ENCODE measurements at regions not wholly inside any gene's neighbourhood (a gene's known extent, or its start where the extent isn't known, plus 50 kb on each side); places are given as distances from the start of the nearest gene placed in this dataset.
"Not testable (repeated sequence)": the region's sequence is repeated elsewhere in the genome, so short reads cannot be mapped to it uniquely, and the experiment has no call there.

DNA sequence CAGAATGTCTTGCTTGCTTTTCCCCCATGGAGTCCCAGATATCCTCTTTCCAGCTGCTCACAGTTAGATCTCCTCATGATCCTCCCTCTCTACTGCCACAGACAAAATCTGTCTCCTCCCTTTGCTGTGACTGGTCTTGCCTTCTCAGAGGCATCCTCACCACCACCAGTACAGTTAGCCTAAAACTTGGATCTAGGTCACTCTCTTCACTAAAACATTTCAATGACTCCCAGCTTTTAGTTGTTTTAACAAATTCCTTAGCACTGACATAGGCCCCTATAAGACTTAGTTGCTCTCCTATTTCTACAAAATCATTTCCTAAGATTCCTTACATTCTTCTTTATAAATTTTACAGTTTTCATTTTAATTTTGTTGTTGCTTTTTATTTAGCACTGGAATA lies 734.2 kb upstream of the CHAC2 start:
- no peak overlapping the region for H3K4me3 ChIP-seq
- ChIA-PET CTCF (no interaction called here), POLR2A (no interaction called here)
- TF ChIP-seq NR3C1 (IDR thresholded peaks at IDR 0.05) (no peak), SMC3 (IDR thresholded peaks at IDR 0.05) (no peak), ZC3H11A (IDR thresholded peaks at IDR 0.05) (no peak), HDAC2 (IDR thresholded peaks at IDR 0.05) (no peak), RARB (CRISPR knock-in tag; IDR thresholded peaks at IDR 0.05) (no peak)
- peaks cover 14% of the 10 kb centered on the region; the same call in 1 of the 3 replicates for H3K4me1 ChIP-seq
- DNase-seq (ENCODE audit: low read depth in 1 of 2, low spot score in 1 of 2) (no peak), ATAC-seq (no peak), FAIRE-seq (no peak)
- H3K4me2 ChIP-seq, result no peak overlapping the region
- no peaks in the 10 kb centered on the region for H3K9me3 ChIP-seq
- H3K27ac ChIP-seq, result no peak overlapping the region

DNA sequence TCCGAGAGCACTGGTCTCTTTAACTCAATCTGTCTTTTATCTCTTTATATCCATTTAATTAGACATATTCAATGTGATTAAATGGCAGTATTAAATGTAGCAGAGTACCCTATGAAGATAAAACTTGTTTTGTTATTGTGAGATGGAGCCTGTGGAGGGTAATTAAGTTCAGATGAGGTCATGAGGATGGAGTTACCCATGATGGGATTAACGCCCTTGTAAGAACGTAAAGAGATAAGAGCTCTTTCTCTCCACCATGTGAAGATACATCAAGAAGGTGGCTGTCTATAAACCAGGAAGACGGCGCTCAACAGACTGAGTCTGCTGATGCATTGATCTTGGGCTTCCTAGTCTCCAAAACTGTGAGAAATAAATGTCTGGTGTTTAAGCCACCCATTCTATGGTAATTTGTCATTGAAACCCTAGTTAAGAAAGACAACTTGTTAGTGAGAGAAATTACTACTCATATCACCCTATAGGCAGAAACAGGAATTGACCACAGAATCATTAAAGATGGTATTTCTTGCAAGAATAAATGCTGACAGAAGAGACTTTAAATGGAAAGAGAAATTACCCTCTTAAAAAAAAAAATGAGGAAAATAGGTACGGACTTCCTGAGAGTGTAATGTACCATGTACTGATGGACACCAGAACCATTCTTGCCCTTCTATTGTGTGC lies 738.7 kb upstream of the CHAC2 start:
- Histone ChIP-seq H3K27ac (no peak overlapping the region), H3K4me2 (peak overlapping the region; percentile 8; the same call in 1 of the 3 replicates), H3K9me3 (no peaks in the 10 kb centered on the region), H3K4me1 (peaks cover 5% of the 10 kb centered on the region; the same call in 1 of the 3 replicates), H3K4me3 (no peak overlapping the region)
- ChIA-PET CTCF (no interaction called here), POLR2A (no interaction called here)
- 69% methylated on average over 6 of the region's 6 CpGs for WGBS (ENCODE audit: missing lambda C conversion rate)
- ATAC-seq, result no peak
- DNase-seq (ENCODE audit: low read depth in 1 of 2, low spot score in 1 of 2), result no peak
- TF ChIP-seq ZSCAN20 (CRISPR knock-in tag; IDR thresholded peaks at IDR 0.05) (no peak), RNF2 (IDR thresholded peaks at IDR 0.05; ENCODE audit: borderline replicate concordance, low read depth) (no peak), CBX8 (IDR thresholded peaks at IDR 0.05) (no peak), RARB (CRISPR knock-in tag; IDR thresholded peaks at IDR 0.05) (no peak), ZC3H11A (IDR thresholded peaks at IDR 0.05) (no peak), TP53 (CRISPR knock-in tag; IDR thresholded peaks at IDR 0.05) (no peak)
- TF ChIP-seq, protein P1, sequence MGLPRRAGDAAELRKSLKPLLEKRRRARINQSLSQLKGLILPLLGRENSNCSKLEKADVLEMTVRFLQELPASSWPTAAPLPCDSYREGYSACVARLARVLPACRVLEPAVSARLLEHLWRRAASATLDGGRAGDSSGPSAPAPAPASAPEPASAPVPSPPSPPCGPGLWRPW (IDR thresholded peaks at IDR 0.05), result no peak
- no peak for FAIRE-seq

DNA sequence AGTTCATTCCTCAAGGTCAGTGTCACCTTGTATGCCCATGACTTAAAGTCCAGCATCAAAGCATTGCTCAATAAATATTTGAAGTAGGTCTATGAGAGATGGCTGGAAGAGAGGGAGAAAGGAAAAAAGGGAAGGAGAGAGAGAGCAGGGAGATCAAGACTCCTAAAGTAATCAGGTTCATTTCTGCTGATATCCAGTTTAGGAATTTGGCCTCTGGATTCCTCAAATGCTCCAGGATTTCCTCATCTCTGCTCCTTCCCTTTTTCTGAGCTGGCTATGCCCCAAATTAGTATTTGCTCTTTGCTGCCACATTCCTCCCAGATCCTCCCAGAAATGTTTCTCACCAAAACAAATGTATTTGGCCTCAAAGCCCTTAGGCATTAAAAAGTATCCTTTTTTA lies 739.4 kb upstream of the CHAC2 start:
- Histone ChIP-seq H3K27ac (peak overlapping the region in 1 of 2 experiments; percentile 34; a peak in 2 of 6 replicates), H3K4me1 (peaks cover 5% of the 10 kb centered on the region; the same call in 1 of the 3 replicates), H3K9me3 (no peaks in the 10 kb centered on the region), H3K4me3 (no peak overlapping the region), H3K4me2 (peak overlapping the region; percentile 8; the same call in 1 of the 3 replicates)
- ATAC-seq (peak; percentile 39 to 64; a peak in 5 of 6 replicates), FAIRE-seq (peak; percentile 68), DNase-seq (ENCODE audit: low read depth in 1 of 2, low spot score in 1 of 2) (peak in 1 of 2 experiments; percentile 37)
- ChIA-PET POLR2A (no interaction called here), CTCF (no interaction called here)
- no peak for TF ChIP-seq MAZ (IDR thresholded peaks at IDR 0.05; ENCODE audit: borderline replicate concordance, low read depth, low read length)
- TF ChIP-seq CEBPB (IDR thresholded peaks at IDR 0.05), result peak in 1 of 2 experiments; percentile 50; a peak in 1 of 4 replicates
- no peak for TF ChIP-seq NFE2L2 (conservative IDR thresholded peaks at IDR 0.05; ENCODE audit: low read length)
- TF ChIP-seq, protein P2, sequence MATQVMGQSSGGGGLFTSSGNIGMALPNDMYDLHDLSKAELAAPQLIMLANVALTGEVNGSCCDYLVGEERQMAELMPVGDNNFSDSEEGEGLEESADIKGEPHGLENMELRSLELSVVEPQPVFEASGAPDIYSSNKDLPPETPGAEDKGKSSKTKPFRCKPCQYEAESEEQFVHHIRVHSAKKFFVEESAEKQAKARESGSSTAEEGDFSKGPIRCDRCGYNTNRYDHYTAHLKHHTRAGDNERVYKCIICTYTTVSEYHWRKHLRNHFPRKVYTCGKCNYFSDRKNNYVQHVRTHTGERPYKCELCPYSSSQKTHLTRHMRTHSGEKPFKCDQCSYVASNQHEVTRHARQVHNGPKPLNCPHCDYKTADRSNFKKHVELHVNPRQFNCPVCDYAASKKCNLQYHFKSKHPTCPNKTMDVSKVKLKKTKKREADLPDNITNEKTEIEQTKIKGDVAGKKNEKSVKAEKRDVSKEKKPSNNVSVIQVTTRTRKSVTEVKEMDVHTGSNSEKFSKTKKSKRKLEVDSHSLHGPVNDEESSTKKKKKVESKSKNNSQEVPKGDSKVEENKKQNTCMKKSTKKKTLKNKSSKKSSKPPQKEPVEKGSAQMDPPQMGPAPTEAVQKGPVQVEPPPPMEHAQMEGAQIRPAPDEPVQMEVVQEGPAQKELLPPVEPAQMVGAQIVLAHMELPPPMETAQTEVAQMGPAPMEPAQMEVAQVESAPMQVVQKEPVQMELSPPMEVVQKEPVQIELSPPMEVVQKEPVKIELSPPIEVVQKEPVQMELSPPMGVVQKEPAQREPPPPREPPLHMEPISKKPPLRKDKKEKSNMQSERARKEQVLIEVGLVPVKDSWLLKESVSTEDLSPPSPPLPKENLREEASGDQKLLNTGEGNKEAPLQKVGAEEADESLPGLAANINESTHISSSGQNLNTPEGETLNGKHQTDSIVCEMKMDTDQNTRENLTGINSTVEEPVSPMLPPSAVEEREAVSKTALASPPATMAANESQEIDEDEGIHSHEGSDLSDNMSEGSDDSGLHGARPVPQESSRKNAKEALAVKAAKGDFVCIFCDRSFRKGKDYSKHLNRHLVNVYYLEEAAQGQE (IDR thresholded peaks at IDR 0.05), result no peak
- TF ChIP-seq ESRRA (IDR thresholded peaks at IDR 0.05; ENCODE audit: borderline replicate concordance, low read length), result no peak
- no peak for TF ChIP-seq CHD4 (IDR thresholded peaks at IDR 0.05; ENCODE audit: borderline replicate concordance)
- peak in 1 of 2 experiments; percentile 19; a peak in 1 of 5 replicates for TF ChIP-seq RAD21 (conservative IDR thresholded peaks at IDR 0.05 in 1 of 2, IDR thresholded peaks at IDR 0.05 in 1 of 2)
- no peak for TF ChIP-seq CBX2 (IDR thresholded peaks at IDR 0.05; ENCODE audit: borderline replicate concordance, low read depth)
- TF ChIP-seq MAFK (IDR thresholded peaks at IDR 0.05; ENCODE audit: partially characterized antibody), result no peak
- 0 out of 3 replicates have a peak, but pooled peaks have one; percentile 8 for TF ChIP-seq SMC3 (IDR thresholded peaks at IDR 0.05)
- no peak for TF ChIP-seq TFCP2L1 (CRISPR knock-in tag; IDR thresholded peaks at IDR 0.05)
- TF ChIP-seq ZNF302 (CRISPR knock-in tag; IDR thresholded peaks at IDR 0.05), result no peak
- TF ChIP-seq, protein P3, sequence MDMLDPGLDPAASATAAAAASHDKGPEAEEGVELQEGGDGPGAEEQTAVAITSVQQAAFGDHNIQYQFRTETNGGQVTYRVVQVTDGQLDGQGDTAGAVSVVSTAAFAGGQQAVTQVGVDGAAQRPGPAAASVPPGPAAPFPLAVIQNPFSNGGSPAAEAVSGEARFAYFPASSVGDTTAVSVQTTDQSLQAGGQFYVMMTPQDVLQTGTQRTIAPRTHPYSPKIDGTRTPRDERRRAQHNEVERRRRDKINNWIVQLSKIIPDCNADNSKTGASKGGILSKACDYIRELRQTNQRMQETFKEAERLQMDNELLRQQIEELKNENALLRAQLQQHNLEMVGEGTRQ (IDR thresholded peaks at IDR 0.05), result no peak
- TF ChIP-seq PHF8 (IDR thresholded peaks at IDR 0.05; ENCODE audit: borderline replicate concordance, low read depth), result no peak
- TF ChIP-seq HEYL (CRISPR knock-in tag; IDR thresholded peaks at IDR 0.05), result no peak
- TF ChIP-seq, protein P4, sequence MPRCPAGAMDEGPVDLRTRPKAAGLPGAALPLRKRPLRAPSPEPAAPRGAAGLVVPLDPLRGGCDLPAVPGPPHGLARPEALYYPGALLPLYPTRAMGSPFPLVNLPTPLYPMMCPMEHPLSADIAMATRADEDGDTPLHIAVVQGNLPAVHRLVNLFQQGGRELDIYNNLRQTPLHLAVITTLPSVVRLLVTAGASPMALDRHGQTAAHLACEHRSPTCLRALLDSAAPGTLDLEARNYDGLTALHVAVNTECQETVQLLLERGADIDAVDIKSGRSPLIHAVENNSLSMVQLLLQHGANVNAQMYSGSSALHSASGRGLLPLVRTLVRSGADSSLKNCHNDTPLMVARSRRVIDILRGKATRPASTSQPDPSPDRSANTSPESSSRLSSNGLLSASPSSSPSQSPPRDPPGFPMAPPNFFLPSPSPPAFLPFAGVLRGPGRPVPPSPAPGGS (IDR thresholded peaks at IDR 0.05), result no peak
- peak; percentile 24; the same call in 1 of the 2 replicates for TF ChIP-seq GATA3 (IDR thresholded peaks at IDR 0.05; ENCODE audit: borderline replicate concordance)

DNA sequence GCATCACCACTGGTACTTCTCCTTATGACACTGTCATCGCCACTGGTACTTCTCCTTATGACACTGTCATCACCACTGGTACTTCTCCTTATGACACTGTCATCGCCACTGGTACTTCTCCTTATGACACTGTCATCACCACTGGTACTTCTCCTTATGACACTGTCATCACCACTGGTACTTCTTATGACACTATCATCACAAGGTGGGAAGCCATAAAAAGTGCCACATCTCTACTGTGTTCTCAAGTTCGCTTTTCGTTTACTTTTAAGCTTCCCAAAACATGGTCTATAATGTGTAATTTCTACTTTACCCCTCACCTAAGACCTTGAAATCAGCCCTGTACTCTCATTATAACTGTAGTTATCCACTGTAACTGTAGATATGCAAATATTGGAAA lies 745.4 kb upstream of the CHAC2 start:
- FAIRE-seq; DNase-seq (ENCODE audit: low read depth in 1 of 2, low spot score in 1 of 2); ATAC-seq; CTCF ChIA-PET; POLR2A ChIA-PET; H3K4me3 ChIP-seq; H3K27ac ChIP-seq; H3K4me2 ChIP-seq; H3K4me1 ChIP-seq; H3K9me3 ChIP-seq: not testable (repeated sequence)
- 57% methylated on average over 4 of the region's 4 CpGs for WGBS (ENCODE audit: missing lambda C conversion rate)

Measured in A549 (cell line).